ENCODE measurements at regions not wholly inside any gene's neighbourhood (a gene's known extent, or its start where the extent isn't known, plus 50 kb on each side); places are given as distances from the start of the nearest gene placed in this dataset.

- H2BK5ac ChIP-seq (ENCODE audit: low read depth, low read length, poor library complexity, severe bottlenecking): no peak overlapping the region
Measured at GRCh38 chr13:73893833-73894232, 240.4 kb downstream of the KLF12 start.

More at GRCh38 chr13:73893833-73894232, 240.4 kb downstream of the KLF12 start:
- no peak overlapping the region for H2BK15ac ChIP-seq (ENCODE audit: low read depth, low read length)
- H3K36me3 ChIP-seq (ENCODE audit: control insufficient read depth, insufficient read depth, low read length): no peaks in the 10 kb centered on the region
- in situ Hi-C loops (cut with MboI; ENCODE audit: low sequenced_read_pairs): no loop called here
- H4K5ac ChIP-seq (ENCODE audit: low read depth, low read length): no peak overlapping the region
- H3K56ac ChIP-seq (ENCODE audit: extremely low read depth, insufficient read depth, low read length): no peak overlapping the region; the same call in 1 of the 2 replicates
- H2AFZ ChIP-seq (replicated peaks; ENCODE audit: low read length, poor library complexity): no peak overlapping the region
- no peak overlapping the region for H2BK120ac ChIP-seq (ENCODE audit: low read depth, low read length)
- H2BK20ac ChIP-seq (ENCODE audit: low read depth, low read length): no peak overlapping the region
- no peak overlapping the region for H3K9ac ChIP-seq (ENCODE audit: low read depth, low read length)
- H3K9me1 ChIP-seq (ENCODE audit: insufficient read depth, low read length): peaks cover 2% of the 10 kb centered on the region; the same call in 1 of the 2 replicates
- H3K4ac ChIP-seq (ENCODE audit: low read depth, low read length): no peak overlapping the region
- CTCF ChIA-PET: no interaction called here
- no peak overlapping the region for H3K23ac ChIP-seq (ENCODE audit: low read depth, low read length)
- intact Hi-C loops (cut with micrococcal nuclease): no loop called here
- no peak for ATAC-seq (ENCODE audit: low read depth)
- H3K27me3 ChIP-seq (ENCODE audit: control insufficient read depth, insufficient read depth, low read length): no peaks in the 10 kb centered on the region
- H4K8ac ChIP-seq (ENCODE audit: low read depth in 2 of 2, low read length in 2 of 2): no peak overlapping the region
- dilution Hi-C loops (cut with HindIII; ENCODE audit: low sequenced_read_pairs, unreplicated experiment): no loop called here
- no CpG with 5 or more reads among the region's 5 CpGs for WGBS, 2 experiments (ENCODE audit: extremely low coverage in 2 of 2, insufficient read length in 1 of 2)
- POLR2A ChIA-PET (ENCODE audit: unreplicated experiment): interaction anchor here (0.5 kb wide), 1 partner anchor 561 kb away, joined by 8 read pairs; no protein-coding TSS in a partner anchor
- no peak overlapping the region for H3K14ac ChIP-seq (replicated peaks; ENCODE audit: low read depth, low read length)
- no peak overlapping the region for H3K4me3 ChIP-seq (ENCODE audit: insufficient read depth, low read depth, low read length)
- H3K4me1 ChIP-seq (ENCODE audit: control insufficient read depth, insufficient read depth, low read length): no peaks in the 10 kb centered on the region
- TF ChIP-seq NFE2L2 (IDR thresholded peaks at IDR 0.05; ENCODE audit: low read depth, low read length) (no peak), BHLHE40 (IDR thresholded peaks at IDR 0.05; ENCODE audit: low read depth, low read length) (no peak), RCOR1 (IDR thresholded peaks at IDR 0.05; ENCODE audit: insufficient replicate concordance, low read length) (no peak), RAD21 (IDR thresholded peaks at IDR 0.05; ENCODE audit: low read length) (no peak), RFX5 (IDR thresholded peaks at IDR 0.05; ENCODE audit: low read depth, low read length) (no peak), CTCF (conservative IDR thresholded peaks at IDR 0.05; ENCODE audit: low read depth, low read length) (no peak), MXI1 (IDR thresholded peaks at IDR 0.05; ENCODE audit: borderline replicate concordance, low read depth, low read length) (no peak), CHD1 (IDR thresholded peaks at IDR 0.05; ENCODE audit: low read depth, low read length) (no peak), USF2 (IDR thresholded peaks at IDR 0.05; ENCODE audit: low read depth, low read length) (no peak), POLR2A (IDR thresholded peaks at IDR 0.05; ENCODE audit: low read depth, low read length) (no peak), FOS (IDR thresholded peaks at IDR 0.05; ENCODE audit: low read depth, low read length) (no peak), CEBPB (IDR thresholded peaks at IDR 0.05; ENCODE audit: low read depth, low read length) (no peak), ELK1 (IDR thresholded peaks at IDR 0.05; ENCODE audit: borderline replicate concordance, low read depth, low read length) (no peak), MAZ (IDR thresholded peaks at IDR 0.05; ENCODE audit: borderline replicate concordance, low read depth, low read length) (no peak), SMC3 (IDR thresholded peaks at IDR 0.05; ENCODE audit: low read depth, low read length) (no peak), MAFK (IDR thresholded peaks at IDR 0.05; ENCODE audit: low read depth, low read length) (no peak)
- no peaks in the 10 kb centered on the region for H3K9me3 ChIP-seq (ENCODE audit: control insufficient read depth, insufficient read depth, low read length)
- no peak overlapping the region for H2AK5ac ChIP-seq (ENCODE audit: low read depth, low read length)
- no peak overlapping the region for H4K91ac ChIP-seq (ENCODE audit: insufficient read depth, low read depth, low read length)
- no peak overlapping the region for H2AK9ac ChIP-seq (replicated peaks; ENCODE audit: low read depth, low read length, poor library complexity)
- H3K4me2 ChIP-seq (ENCODE audit: low read depth, low read length): no peak overlapping the region
- H3K79me1 ChIP-seq (ENCODE audit: low read depth in 1 of 2, low read length in 2 of 2): peaks cover 8 to 16% of the 10 kb centered on the region in 2 experiments; a peak in 3 of 4 replicates
- H3K18ac ChIP-seq (ENCODE audit: low read depth, low read length): no peak overlapping the region
- no peaks in the 10 kb centered on the region for H4K20me1 ChIP-seq (ENCODE audit: insufficient read depth, low read length)
- no peak for DNase-seq
- no peak overlapping the region for H3K27ac ChIP-seq (ENCODE audit: insufficient read depth, low read length)
- BruUV-seq (replicated peaks): no TSS peak
